ENCODE measurements at regions not wholly inside any gene's neighbourhood (a gene's known extent, or its start where the extent isn't known, plus 50 kb on each side); places are given as distances from the start of the nearest gene placed in this dataset.

- TF ChIP-seq, protein P1, sequence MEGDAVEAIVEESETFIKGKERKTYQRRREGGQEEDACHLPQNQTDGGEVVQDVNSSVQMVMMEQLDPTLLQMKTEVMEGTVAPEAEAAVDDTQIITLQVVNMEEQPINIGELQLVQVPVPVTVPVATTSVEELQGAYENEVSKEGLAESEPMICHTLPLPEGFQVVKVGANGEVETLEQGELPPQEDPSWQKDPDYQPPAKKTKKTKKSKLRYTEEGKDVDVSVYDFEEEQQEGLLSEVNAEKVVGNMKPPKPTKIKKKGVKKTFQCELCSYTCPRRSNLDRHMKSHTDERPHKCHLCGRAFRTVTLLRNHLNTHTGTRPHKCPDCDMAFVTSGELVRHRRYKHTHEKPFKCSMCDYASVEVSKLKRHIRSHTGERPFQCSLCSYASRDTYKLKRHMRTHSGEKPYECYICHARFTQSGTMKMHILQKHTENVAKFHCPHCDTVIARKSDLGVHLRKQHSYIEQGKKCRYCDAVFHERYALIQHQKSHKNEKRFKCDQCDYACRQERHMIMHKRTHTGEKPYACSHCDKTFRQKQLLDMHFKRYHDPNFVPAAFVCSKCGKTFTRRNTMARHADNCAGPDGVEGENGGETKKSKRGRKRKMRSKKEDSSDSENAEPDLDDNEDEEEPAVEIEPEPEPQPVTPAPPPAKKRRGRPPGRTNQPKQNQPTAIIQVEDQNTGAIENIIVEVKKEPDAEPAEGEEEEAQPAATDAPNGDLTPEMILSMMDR (tag by site-specific recombination; IDR thresholded peaks at IDR 0.05): no peak
- TF ChIP-seq, protein P2, sequence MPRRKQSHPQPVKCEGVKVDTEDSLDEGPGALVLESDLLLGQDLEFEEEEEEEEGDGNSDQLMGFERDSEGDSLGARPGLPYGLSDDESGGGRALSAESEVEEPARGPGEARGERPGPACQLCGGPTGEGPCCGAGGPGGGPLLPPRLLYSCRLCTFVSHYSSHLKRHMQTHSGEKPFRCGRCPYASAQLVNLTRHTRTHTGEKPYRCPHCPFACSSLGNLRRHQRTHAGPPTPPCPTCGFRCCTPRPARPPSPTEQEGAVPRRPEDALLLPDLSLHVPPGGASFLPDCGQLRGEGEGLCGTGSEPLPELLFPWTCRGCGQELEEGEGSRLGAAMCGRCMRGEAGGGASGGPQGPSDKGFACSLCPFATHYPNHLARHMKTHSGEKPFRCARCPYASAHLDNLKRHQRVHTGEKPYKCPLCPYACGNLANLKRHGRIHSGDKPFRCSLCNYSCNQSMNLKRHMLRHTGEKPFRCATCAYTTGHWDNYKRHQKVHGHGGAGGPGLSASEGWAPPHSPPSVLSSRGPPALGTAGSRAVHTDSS (tag by site-specific recombination; IDR thresholded peaks at IDR 0.05): no peak
- TF ChIP-seq, protein P3, sequence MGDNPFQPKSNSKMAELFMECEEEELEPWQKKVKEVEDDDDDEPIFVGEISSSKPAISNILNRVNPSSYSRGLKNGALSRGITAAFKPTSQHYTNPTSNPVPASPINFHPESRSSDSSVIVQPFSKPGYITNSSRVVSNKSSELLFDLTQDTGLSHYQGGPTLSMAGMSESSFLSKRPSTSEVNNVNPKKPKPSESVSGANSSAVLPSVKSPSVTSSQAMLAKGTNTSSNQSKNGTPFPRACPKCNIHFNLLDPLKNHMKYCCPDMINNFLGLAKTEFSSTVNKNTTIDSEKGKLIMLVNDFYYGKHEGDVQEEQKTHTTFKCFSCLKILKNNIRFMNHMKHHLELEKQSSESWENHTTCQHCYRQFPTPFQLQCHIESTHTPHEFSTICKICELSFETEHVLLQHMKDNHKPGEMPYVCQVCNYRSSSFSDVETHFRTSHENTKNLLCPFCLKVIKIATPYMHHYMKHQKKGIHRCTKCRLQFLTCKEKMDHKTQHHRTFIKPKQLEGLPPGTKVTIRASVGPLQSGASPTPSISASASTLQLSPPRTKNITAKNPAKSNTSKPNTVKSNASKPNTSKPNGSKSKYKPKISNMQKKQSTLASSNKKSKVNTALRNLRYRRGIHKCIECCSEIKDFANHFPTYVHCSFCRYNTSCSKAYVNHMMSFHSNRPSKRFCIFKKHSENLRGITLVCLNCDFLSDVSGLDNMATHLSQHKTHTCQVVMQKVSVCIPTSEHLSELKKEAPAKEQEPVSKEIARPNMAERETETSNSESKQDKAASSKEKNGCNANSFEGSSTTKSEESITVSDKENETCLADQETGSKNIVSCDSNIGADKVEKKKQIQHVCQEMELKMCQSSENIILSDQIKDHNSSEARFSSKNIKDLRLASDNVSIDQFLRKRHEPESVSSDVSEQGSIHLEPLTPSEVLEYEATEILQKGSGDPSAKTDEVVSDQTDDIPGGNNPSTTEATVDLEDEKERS (tag by site-specific recombination; IDR thresholded peaks at IDR 0.05): no peak
- TF ChIP-seq, protein P4, sequence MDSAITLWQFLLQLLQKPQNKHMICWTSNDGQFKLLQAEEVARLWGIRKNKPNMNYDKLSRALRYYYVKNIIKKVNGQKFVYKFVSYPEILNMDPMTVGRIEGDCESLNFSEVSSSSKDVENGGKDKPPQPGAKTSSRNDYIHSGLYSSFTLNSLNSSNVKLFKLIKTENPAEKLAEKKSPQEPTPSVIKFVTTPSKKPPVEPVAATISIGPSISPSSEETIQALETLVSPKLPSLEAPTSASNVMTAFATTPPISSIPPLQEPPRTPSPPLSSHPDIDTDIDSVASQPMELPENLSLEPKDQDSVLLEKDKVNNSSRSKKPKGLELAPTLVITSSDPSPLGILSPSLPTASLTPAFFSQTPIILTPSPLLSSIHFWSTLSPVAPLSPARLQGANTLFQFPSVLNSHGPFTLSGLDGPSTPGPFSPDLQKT (IDR thresholded peaks at IDR 0.05; ENCODE audit: borderline replicate concordance, low read depth, low read length): no peak
- TF ChIP-seq, protein P5, sequence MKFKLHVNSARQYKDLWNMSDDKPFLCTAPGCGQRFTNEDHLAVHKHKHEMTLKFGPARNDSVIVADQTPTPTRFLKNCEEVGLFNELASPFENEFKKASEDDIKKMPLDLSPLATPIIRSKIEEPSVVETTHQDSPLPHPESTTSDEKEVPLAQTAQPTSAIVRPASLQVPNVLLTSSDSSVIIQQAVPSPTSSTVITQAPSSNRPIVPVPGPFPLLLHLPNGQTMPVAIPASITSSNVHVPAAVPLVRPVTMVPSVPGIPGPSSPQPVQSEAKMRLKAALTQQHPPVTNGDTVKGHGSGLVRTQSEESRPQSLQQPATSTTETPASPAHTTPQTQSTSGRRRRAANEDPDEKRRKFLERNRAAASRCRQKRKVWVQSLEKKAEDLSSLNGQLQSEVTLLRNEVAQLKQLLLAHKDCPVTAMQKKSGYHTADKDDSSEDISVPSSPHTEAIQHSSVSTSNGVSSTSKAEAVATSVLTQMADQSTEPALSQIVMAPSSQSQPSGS (tag by site-specific recombination; IDR thresholded peaks at IDR 0.05; ENCODE audit: low read depth): no peak
- TF ChIP-seq KLF17 (tag by site-specific recombination; IDR thresholded peaks at IDR 0.05) (no peak), SETDB1 (IDR thresholded peaks at IDR 0.05; ENCODE audit: insufficient read length, low read length) (no peak), ZNF211 (tag by site-specific recombination; IDR thresholded peaks at IDR 0.05; ENCODE audit: low read depth) (no peak), MEIS1 (CRISPR knock-in tag; IDR thresholded peaks at IDR 0.05; ENCODE audit: borderline replicate concordance) (no peak), ZNF175 (tag by site-specific recombination; IDR thresholded peaks at IDR 0.05) (no peak), ZNF670 (tag by site-specific recombination; IDR thresholded peaks at IDR 0.05; ENCODE audit: low read depth) (no peak), ZNF677 (tag by site-specific recombination; IDR thresholded peaks at IDR 0.05) (no peak), ZNF777 (tag by site-specific recombination; IDR thresholded peaks at IDR 0.05; ENCODE audit: borderline replicate concordance) (no peak), ZNF394 (tag by site-specific recombination; IDR thresholded peaks at IDR 0.05; ENCODE audit: borderline replicate concordance) (no peak)
These were observed 692.6 kb upstream of the COBL start for GRCh38 chr7:52009181-52009580.

All from HEK293 (cell line).